OCI-LY3 (cell line): ENCODE measurements at regions not wholly inside any gene's neighbourhood (a gene's known extent, or its start where the extent isn't known, plus 50 kb on each side); places are given as distances from the start of the nearest gene placed in this dataset.

ENCODE experiments used
- CTCF ChIP-seq: fragments of 200-600, 300-600 bp; sonication (generic); IDR thresholded peaks from 2 replicates; pipeline ENCODE4 v1.5.1; 2014; ENCODE audit warnings: antibody characterized with exemption, low read length, low read depth
- EZH2phosphoT487 ChIP-seq: fragments of 200-600 bp; shearing (Covaris generic); IDR thresholded peaks from 2 replicates; pipeline ENCODE4 v1.6.1; 2018; ENCODE audit warnings: antibody characterized with exemption, mixed run types, low read depth

DNA sequence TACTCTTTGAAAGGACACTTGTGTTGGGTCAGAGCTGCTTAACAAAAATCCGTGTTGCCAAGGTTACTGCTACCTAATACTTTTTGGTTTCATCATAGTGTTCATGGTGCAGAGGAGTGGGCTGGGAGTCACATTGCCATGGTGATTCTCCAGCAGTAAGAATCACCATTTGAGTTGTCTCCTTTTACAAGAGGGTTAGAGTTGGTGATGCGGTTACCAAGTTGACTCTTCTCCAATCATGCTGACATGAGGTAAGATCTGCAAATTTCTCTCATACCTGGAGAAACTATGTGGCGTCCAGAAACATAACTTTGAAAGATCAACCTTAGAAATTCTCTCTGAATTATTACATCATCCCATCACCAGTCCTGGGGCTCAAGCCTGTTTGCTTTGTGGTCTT, 242.9 kb upstream of the CNKSR2 start:
- TF ChIP-seq CTCF, result no peak
- TF ChIP-seq EZH2phosphoT487, result no peak
